ENCODE measurements at regions not wholly inside any gene's neighbourhood (a gene's known extent, or its start where the extent isn't known, plus 50 kb on each side); places are given as distances from the start of the nearest gene placed in this dataset.

- TF ChIP-seq, protein P1, sequence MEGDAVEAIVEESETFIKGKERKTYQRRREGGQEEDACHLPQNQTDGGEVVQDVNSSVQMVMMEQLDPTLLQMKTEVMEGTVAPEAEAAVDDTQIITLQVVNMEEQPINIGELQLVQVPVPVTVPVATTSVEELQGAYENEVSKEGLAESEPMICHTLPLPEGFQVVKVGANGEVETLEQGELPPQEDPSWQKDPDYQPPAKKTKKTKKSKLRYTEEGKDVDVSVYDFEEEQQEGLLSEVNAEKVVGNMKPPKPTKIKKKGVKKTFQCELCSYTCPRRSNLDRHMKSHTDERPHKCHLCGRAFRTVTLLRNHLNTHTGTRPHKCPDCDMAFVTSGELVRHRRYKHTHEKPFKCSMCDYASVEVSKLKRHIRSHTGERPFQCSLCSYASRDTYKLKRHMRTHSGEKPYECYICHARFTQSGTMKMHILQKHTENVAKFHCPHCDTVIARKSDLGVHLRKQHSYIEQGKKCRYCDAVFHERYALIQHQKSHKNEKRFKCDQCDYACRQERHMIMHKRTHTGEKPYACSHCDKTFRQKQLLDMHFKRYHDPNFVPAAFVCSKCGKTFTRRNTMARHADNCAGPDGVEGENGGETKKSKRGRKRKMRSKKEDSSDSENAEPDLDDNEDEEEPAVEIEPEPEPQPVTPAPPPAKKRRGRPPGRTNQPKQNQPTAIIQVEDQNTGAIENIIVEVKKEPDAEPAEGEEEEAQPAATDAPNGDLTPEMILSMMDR (IDR thresholded peaks at IDR 0.05), result no peak
- no peak for TF ChIP-seq POLR2A (IDR thresholded peaks at IDR 0.05)
Measured at GRCh38 chr13:78884571-78884970, 225.6 kb upstream of the OBI1 start.
